ENCODE measurements at regions not wholly inside any gene's neighbourhood (a gene's known extent, or its start where the extent isn't known, plus 50 kb on each side); places are given as distances from the start of the nearest gene placed in this dataset.

DNA sequence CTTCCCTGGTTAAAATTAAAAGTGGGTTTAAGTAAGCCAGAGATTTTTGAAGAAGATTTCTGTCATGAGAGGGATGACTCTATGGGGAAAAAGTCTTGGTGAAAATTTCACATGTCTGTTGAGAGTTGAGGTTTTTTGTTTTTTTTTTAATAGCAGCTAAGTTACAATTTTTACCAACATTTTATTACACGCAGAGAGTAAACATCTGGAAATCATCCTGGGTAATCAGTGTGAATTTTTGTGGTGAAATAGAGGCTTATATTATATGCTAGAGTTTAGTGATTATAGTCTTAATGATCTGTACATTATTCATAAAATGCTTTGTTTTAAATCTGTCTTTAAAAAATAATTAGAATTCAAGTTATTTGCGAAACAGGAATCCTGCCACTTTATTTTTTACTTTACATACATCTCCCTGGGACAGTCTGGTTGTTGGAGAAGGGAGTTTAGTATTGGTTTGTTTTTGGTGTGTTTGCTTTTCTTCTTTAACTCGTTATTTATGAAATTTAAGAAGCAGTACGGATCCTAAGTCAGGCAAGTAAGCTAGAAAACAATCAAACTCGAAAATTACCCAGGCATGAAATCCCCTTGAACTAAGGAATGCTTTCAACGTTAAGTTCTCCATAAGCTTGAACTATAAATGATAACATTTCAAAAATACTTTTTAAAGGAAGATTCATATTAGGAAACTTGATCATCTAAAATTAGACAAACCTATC lies 143.4 kb upstream of the TSC22D2 start:
- no peak for DNase-seq

DNA sequence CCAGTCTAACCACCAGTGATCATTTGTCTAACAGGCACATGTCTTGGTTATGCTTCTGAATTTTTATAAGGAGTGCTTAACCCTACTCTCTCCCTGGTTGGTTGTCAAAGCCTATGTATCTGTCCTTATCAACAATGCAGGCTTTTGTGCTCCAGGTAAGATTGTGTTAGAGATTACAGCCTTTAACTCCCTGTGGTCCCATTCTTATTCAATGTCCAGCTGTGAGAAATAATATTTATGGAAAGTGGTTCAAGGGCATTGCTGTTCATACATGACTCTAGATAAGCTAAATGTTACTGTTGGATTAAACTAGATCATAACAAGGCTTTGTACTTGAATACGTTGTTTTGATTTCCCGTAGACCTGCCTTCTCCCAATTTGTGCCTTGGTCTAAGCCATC lies 146.1 kb upstream of the TSC22D2 start:
- DNase-seq = no peak

DNA sequence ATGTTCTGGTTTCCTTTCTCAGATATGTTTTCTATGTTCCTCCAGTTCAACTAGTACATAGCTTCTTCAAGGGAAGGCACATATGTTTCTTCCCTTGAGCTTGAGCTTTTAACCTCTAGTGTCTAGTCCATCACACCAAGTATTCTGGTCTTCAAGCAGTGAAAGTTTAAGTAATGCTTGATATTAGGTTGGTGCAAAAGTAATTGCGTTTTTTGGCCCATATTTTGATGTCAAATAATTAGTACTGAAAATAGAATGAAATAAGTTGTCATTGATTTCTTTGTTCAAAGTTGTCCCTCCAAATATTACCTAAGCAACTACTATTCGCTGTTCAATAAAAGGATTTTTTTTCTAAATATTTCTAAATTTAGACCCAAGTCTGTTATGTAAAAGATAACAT lies 146.7 kb upstream of the TSC22D2 start:
- DNase-seq = no peak

DNA sequence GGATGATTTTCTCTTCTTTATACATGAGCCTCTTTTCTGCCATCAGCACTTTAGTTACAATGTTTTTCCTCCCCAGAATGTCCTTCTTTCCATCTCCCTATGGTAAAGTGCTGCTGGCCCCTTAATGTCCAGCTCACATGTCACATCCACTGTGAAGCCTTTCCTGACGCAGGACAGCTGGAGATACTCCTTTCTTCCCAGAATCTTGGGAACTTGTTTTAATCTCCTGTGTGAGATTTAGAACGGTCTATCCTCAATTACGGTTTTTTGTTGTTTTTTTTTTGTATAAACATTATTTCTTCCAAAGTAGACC lies 147.7 kb upstream of the TSC22D2 start:
- DNase-seq = no peak

DNA sequence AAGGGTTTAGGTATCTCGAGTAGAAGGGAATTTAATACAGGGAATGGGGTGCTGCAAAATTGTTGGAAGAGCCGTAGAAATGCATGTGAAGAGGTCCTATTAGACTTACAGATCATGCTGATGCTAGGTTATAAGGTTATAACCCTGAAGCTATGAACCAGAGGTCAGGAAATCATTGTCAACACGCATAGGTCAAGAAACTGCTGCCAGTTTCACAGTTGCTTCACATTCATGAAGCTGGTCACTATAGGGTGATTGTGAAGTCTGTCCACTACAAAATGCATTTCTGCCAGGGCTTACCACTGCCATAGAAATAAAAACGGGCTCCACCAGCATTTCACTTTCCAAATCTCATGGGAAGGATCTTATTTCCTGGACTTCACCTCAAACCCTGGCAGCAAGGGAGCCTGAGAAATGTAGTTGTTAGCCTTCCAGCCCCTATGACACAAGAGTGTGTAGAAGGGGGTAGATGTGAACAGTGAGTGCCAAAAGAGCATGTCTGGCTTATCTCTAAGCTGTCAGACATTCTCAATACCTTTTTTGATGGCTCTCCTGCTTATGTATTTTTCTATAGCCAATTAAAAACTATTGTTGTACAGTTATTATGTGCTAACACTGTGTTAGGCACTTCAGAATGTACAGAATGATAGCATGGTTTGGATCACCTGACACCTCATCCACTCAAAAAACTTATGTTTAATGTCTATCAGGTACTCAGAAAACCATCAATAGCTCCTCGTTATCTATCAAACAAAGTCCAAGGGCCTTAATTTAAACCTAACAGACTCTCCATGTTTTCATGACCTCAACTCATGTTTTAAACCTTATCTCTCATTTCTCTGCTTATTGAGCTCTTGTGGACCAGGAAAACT lies 148.3 kb upstream of the TSC22D2 start:
- no peak for DNase-seq

DNA sequence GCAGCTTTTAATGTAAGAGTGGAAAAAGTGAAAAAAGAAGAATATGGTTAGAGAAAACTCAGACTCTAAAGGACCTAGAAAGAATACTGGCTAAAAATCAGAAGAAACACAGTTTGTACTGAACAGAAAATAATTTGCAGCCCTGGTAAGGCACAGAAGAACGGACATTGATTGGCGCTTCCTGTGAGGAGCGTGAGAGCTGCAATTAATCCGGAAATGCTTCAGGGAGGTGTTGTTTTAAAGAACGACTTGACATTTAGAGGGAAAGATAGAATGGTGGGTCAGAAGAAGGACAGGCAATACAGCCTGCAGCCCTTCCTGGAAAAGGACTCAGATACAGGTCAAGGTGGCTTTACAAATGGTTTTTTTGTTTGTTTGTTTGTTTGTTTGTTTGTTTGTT lies 151.3 kb upstream of the TSC22D2 start:
- no peak for DNase-seq

DNA sequence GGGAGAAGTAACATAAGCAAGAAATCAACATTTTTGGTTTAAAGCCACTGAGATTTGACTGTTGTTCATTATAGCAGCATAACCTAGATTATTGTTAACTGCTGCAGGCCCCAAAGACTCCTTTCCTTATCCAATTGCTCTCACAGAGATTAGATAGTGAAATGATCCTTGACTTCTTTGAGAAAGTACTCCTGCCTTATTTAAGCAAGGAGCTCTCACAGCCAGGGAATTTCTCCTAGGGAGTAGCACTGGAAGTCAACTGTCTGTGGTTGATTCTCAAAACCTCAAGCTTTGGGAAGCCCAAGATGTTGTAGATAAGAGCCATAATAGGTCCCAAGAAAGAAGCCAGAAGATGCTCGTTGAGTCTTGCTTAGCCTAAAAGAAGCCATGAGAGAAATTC lies 151.8 kb upstream of the TSC22D2 start:
- DNase-seq = no peak

DNA sequence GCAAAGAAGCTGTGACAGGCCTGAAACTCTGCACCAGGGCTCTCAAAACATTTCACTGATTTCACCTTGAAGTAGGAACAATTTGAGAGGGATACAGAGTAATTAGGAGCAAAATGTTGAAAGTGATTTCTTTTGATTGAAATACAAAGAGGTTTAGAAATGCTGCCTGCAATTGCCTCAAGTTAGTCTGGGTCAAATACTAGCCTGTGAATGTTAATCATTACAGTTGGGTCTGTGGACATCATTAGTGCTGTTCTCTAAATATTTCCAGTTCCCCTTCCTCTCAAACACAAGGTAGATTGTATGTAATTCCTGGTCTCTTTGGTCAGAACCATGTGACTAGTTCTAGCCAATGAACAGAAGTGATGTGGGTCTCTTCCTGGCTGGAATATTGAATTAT lies 152.3 kb upstream of the TSC22D2 start:
- DNase-seq = no peak

DNA sequence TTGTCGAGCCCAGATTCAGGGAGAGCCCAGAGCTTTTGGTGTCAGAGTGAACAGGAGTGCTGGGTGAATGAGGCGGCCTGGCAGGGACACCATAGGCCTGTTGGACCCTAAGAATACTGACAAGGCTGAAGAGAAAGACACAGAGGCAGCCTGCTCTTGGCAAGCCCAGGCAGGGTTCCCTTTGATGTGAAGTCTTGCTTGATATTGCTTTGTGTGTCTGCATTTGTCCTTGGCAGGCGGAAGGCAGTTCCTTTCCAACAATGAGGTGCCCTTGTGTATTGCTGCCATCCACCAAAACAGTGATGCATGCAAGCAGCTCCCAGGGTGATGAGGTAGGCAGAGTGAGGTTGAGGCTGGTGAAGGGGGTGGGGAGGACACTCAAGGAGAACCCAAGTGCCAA lies 152.7 kb upstream of the TSC22D2 start:
- no peak for DNase-seq

DNA sequence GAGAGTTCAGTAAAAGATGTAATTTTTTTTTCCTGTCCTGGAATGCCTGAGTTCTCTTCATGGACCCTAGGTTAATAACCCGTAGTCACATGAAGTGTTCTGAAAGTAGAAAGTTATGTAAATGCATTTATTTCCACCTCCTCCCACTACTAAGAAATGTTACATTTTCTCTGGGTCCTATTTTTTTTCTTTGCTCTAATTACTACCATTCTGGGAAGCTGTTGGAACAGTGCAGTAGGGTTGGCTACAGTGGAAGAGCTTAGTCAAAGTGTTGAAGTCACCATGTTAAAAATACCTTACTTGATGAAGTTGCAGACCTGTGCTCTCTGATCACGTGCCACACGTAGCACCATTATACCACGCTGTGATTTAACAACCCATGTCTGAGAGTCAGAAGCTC lies 153.8 kb upstream of the TSC22D2 start:
- no peak for DNase-seq

DNA sequence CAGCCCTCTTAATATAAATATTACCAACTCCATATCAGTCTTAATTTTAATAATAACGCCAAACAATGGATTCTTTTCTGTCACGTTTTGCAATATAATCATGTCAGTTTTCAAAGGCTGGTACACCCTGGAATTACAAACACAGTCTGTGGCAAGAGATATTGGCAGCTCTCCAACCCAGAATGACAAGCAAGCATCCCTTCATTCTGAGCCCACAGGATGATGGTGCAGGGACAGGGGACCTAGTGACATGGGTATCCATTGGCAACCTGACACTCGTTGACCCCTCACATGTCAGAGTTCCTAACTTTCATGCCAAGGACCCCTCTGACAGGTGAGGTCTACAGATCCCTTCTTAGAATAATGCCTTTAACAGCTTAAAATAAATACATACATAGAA lies 154.5 kb upstream of the TSC22D2 start:
- DNase-seq = no peak

DNA sequence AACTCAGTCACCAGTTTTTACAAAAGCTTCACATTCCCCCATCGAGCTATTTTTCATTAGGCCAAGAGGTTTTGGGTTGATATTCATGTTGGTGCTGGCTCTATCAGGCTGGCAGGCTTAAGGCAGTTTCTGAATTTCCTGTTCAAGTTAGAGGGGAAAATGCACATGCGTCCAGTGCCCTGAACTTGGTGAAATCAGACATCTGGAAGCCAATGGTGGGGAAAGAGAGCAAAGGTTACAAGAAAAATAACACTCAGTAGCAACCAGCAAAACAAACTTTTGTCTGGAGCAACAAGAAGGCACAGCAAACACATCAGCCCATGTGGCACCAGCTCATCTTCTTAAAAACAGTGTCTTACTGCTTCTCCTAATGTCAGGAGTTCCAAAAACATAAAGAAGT lies 155.6 kb upstream of the TSC22D2 start:
- DNase-seq = no peak

DNA sequence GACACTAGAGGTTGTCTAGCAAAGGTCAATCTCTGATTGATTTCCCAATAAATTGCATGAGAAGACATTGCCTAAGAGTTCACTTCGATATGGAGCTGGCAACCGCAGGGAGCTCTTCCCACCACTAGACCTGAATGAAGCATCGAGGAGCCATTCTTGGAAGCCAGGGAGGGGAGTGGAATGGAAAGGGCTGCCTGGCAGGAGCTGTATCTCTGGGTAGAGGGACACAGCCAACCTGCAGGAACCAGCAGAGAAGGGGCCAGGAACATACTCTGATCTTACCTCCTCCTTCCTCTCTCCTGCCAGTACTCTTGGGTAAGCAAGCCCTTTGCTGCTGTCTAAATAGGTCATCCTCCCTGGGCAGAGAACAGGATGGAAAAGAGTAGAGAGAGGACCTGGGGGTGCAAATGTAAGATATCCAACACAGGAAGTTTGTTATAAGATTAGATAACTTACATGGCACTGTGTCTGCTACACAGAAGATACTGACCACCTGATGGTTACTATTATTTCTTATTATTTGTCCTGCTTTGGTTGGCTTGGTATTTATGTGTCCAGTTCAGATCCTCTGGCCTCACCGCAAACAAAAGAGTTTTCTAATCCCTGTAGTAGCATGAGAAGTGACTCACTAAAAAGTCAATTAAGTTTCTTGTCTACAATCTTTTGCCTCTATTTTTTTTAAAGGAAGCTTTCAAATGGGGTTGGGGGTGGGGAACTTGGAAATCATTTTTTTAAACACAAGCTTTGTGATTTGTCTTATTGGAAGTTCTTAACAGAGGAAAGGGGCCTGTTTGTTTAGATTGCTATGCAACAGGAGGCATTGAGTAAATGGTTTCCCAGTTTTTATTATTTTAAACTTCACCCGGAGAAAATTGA lies 156.7 kb upstream of the TSC22D2 start:
- no peak for DNase-seq

DNA sequence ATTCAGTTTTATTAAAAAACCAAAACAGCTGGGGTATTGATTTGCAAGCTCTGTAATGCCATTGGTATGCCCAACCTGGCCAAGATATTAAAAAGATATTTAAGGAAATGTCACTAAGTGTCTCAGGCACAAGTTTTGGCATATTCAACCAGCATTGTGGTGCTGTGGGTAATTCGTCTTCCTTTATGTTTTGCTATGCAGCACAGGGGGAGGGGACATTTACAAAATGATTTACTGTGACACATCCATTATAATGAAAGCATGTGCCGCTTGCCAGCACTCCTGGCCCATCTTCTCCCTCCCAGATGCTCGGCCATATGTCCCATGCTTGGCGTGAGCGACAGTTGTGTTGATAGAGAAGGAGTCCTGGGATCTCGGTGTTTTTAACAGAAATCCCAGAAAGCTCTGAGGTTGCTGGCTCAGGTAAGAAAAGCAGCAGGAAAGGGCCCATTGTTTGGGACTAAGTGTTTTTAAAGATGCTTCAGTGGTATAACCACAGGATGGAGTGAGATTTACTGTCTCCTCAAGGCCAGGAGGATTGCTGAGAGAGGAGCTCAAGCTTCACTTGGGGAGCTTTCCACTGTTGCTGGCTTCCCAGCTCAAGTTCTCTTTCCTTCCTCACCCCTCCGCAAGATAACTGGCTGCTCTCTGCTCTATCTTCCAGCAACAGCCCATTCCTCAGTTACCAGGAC lies 158.2 kb upstream of the TSC22D2 start:
- peak; percentile 94 for DNase-seq

DNA sequence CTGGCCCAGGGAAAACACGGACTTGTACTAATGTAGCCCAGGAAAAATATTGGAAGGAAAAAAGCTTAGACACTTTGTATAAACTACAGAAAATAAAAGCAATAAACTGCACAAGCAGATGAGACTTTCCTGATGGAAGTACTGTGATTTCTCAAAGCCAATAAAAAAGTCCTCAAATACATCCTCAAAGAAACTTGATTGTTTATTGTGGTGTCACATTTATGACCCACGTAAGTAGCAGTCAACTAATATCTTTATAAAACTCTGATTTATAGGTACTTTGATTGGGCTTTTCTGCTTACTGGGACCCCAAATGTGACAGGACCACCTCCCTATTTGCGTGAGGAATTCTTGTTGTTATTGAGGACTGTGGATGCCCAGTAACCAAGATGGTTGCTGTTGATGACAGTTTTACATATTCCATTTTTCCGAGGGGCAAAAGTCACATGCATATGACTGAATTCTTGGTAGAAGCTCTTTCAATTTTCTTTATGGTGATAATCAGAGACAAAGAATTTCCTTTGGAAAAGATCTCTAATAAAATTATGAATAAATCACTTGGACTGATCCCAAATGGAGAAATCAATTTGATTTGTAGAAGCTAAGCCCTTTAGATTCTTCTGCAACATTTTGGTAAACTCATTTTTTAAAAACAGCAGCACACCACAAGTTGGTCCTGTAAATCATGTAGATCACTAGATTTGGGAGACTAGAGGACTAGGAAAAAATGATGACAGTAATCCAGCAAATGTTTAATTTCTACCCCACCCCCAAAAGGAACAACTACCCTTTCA lies 159.0 kb upstream of the TSC22D2 start:
- DNase-seq = no peak

DNA sequence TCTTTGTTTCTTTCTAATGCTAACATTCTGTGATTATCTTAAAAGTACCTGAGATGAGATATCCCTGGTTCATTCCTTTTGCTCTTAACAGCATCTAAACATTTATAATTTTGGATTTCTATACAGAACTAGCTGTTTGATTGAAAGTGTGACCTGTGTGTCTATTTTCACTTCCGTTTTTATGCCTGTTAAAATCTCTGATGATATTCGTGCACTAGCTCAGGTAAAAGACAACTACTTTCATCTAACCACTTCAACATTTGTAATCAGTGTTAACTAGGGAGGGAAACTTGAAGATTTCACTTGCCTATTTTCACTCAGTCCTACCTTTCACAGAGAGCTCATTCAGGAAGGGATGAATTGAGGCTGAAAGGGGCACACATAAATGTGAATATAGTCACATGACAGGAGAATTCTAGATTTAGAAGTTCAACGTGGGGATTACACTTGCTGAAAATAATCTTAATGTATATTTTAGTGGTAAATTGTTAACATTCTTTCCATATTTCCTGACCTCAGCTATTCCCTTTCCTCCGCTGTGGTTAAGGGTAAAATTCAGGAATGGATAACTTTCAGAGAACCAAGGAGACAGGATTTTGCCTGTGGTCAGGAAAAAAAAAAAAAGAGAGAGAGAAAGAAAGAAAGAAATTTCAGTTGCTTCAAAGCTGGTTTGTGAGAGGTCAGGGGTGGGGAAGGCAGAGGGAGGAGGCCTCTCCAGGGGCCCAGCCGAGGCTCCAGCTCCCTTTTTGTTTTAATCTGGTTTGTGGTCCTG lies 159.8 kb upstream of the TSC22D2 start:
- no peak for DNase-seq

DNA sequence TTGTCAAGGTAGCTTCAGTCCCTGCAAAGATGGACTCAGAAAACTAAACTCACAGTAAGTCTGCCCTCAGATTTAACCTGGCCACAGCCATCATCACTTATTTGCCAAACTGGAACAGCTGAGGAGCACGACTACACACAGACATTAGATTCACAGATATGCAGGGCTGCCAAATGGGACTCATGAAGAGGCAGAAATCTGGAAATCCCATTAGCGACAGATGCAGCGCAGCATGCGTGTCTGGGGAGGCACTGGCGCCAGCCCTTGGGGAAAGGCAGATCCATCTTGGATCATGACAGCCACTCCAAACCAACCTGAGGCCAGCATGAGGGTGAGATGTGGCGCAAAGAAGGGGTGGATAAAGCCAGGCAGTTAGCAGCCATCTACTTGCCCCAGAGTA lies 160.7 kb upstream of the TSC22D2 start:
- DNase-seq = peak; percentile 91

DNA sequence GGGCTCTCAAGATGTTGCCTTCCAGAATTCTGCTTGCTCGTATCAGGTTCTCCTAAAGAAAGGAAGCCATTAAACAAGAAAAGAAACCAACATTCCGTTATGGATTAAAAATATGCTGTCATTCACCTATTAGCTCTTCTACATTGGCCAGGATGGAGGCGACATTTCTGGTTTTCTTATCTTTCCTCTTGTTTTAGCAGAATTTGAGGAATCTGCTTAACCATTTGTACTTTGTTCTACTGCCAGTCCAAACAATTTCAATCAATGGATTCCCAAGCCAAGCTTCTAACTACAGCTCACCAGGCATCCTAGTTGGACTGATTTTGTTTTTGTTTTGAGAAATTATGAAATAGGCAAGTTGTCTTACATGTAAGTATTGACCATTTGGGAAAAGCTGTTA lies 164.6 kb upstream of the TSC22D2 start:
- no peak for DNase-seq

DNA sequence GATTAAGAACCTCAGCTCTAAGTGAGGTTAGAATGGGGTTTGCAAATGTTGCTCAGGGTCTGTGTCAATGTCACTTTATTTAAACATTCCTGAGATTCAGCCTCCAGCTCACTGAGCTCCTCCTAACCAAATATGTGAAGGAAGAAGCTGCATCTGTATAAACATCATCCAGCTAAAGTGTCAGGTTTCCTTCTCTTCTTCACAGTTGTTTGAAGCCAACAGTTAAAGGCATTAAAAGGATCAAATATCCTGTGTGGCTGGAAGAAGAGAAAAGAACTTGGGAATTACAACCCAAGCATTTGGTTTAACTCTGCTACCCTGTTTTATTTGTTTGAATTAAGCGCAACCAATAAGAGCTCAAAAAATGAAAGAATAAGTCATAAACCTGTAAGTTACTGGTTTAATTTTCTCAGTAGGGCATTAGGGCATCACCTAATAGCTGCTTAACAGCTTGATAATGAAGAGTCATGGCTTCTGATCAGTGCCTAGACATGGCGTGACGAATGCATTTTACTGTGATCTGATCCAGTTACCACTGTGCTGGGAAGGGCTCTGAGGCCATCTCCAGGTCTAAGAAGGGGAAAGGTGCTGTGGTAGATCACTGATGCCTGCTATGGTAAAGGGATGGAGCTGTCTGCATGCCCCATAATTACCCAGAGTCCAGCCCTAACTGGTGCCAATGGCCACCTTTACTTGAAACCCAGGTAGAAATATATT lies 165.7 kb upstream of the TSC22D2 start:
- peak; percentile 88 for DNase-seq

DNA sequence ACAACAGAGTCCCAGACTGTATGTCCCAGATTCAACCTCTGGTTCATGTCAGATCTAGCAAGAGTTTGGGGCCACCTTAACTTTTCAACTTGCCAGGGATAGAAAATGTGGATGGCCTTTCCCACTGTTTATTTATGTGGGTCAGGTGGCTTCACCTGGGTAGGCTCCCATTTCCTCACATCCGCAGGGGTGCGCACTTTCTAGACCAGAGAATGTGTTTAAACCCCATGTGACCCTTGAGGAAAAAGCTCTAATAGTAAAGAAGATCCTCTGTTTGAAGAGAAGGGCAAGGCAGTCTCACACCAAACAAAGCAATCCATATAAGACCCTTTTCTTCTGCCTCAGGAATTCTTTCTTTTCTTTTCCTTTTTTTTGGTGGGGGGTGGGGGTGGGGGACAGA lies 167.2 kb upstream of the TSC22D2 start:
- DNase-seq = no peak

DNA sequence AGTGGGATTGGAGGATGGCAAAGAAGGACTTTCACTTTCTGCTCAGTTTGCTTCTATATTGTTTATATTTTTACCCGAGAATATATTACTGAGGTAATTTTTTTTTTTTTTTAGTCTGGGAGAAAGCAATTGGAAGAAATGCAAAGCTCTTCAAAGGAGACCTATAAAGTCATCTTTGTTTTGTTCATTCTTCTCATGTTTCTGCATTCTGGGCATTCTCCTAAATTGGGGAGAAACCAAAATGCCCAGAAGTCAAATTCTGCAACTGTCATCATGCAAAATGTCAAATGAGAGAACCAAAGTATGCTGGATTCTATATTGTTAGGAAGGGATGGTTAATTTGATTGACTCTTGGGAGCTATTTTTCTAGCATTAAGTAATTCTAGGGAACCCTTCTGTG lies 168.3 kb upstream of the TSC22D2 start:
- DNase-seq = no peak

All from NCI-H524 treated with DMSO at 0.1 percent for 48 hours (cell line).